ENCODE measurements at regions not wholly inside any gene's neighbourhood (a gene's known extent, or its start where the extent isn't known, plus 50 kb on each side); places are given as distances from the start of the nearest gene placed in this dataset.

DNA sequence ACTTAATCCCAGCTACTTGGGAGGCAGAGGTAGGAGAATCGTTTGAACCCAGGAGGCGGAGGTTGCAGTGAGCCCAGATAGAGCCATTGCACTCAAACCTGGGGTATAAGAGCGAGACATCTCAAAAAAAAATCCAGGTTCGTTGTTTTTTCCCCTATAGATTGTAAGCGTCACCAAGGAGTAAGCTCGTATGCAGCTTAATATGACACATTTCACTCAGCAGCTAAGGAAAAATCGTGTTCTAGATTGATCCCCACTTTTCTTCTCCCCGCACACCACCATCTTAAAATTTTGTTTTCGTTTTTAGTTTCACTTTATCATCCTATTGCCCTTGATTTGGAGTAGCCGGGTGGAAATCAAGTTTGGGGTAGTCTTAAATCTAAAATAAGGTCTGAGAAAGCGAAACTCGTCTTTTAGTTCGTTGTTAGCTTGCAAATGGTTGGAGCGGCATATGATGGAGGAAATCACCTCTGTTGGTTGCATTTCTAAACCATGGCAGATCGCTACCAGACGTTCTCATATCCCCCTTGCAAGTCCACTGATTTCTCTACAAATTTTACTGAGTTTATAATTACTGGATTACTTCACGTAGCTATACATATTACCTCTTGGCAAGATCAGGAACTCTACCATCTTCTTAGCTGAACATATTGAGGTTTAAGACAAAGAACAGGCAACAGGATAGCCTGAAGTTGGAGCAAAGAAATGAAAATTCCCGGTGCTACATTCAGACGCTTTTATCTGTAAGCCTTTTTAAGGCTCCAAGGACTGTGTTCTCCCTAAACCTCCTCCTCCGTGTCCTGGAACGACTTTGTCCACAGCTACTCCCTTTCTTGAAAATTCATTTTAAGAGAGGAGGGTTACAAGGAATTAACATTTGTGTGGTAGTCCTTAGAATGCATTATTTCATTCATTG, 91.1 kb upstream of the BTN3A2 start:
- H3K4me1 ChIP-seq (ENCODE audit: insufficient read depth, low read length, poor library complexity, severe bottlenecking) = peaks cover 14% of the 10 kb centered on the region
- POLR2A ChIA-PET (ENCODE audit: low non-redundant PET) = interaction anchor here (2.5 to 2.9 kb wide), 2 partner anchors 11 to 23 kb away, joined by 19 to 20 read pairs; a partner anchor contains a TSS
- DNase-seq (ENCODE audit: low spot score) = peak; percentile 58
- TF ChIP-seq, protein P1, sequence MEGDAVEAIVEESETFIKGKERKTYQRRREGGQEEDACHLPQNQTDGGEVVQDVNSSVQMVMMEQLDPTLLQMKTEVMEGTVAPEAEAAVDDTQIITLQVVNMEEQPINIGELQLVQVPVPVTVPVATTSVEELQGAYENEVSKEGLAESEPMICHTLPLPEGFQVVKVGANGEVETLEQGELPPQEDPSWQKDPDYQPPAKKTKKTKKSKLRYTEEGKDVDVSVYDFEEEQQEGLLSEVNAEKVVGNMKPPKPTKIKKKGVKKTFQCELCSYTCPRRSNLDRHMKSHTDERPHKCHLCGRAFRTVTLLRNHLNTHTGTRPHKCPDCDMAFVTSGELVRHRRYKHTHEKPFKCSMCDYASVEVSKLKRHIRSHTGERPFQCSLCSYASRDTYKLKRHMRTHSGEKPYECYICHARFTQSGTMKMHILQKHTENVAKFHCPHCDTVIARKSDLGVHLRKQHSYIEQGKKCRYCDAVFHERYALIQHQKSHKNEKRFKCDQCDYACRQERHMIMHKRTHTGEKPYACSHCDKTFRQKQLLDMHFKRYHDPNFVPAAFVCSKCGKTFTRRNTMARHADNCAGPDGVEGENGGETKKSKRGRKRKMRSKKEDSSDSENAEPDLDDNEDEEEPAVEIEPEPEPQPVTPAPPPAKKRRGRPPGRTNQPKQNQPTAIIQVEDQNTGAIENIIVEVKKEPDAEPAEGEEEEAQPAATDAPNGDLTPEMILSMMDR (conservative IDR thresholded peaks at IDR 0.05; ENCODE audit: low read depth, low read length) = no peak
- TF ChIP-seq EZH2 (IDR thresholded peaks at IDR 0.05; ENCODE audit: borderline replicate concordance, low read depth, low read length, poor library complexity, severe bottlenecking) = no peak
- peak overlapping the region; percentile 94 for H3K27ac ChIP-seq (ENCODE audit: low read depth, low read length, poor library complexity, severe bottlenecking)
- intact Hi-C loops (cut with micrococcal nuclease; ENCODE audit: unreplicated experiment) = loop anchor here (5.0 kb wide), 3 partner anchors 57 to 873 kb away; a partner anchor contains a TSS
- CTCF ChIA-PET = no interaction called here
- H3K4me3 ChIP-seq (ENCODE audit: low read depth, low read length, poor library complexity, severe bottlenecking) = peak overlapping the region; percentile 66
- no peaks in the 10 kb centered on the region for H3K36me3 ChIP-seq (ENCODE audit: insufficient read depth, low read length, poor library complexity, severe bottlenecking)
- no peaks in the 10 kb centered on the region for H3K9me3 ChIP-seq (ENCODE audit: low read depth, low read length, poor library complexity, severe bottlenecking)
- BruUV-seq (replicated peaks) = no TSS peak
- no peaks in the 10 kb centered on the region for H3K27me3 ChIP-seq (replicated peaks; ENCODE audit: insufficient read depth, low read depth, low read length, poor library complexity)

DNA sequence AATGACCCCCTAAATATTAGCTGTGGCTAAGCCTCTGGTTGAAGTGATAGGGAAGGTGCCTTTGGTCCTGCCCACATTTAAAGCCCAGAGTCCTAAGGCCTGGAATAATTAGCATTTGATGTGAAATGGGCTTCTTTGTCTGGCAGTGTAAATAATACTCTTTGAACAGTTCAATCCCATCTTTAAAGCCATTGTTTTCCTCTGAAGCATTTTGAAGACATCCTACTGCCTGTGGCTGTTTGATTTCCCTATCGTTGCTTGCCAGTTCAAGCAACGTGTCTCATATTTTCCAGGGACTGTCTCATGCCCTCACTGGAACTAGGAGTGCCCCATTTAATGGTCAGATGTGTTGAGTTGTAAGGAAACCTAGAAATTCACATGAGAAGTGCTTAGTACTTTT, 89.3 kb upstream of the BTN3A2 start:
- intact Hi-C loops (cut with micrococcal nuclease; ENCODE audit: unreplicated experiment) = no loop called here
- Histone ChIP-seq H3K4me3 (ENCODE audit: low read depth, low read length, poor library complexity, severe bottlenecking) (no peak overlapping the region), H3K27me3 (replicated peaks; ENCODE audit: insufficient read depth, low read depth, low read length, poor library complexity) (no peaks in the 10 kb centered on the region), H3K4me1 (ENCODE audit: insufficient read depth, low read length, poor library complexity, severe bottlenecking) (peaks cover 9% of the 10 kb centered on the region), H3K27ac (ENCODE audit: low read depth, low read length, poor library complexity, severe bottlenecking) (peak overlapping the region; percentile 61), H3K9me3 (ENCODE audit: low read depth, low read length, poor library complexity, severe bottlenecking) (no peaks in the 10 kb centered on the region), H3K36me3 (ENCODE audit: insufficient read depth, low read length, poor library complexity, severe bottlenecking) (no peaks in the 10 kb centered on the region)
- TF ChIP-seq, protein P1 (conservative IDR thresholded peaks at IDR 0.05; ENCODE audit: low read depth, low read length) = no peak
- no peak for TF ChIP-seq EZH2 (IDR thresholded peaks at IDR 0.05; ENCODE audit: borderline replicate concordance, low read depth, low read length, poor library complexity, severe bottlenecking)
- BruUV-seq (replicated peaks) = no TSS peak
- ChIA-PET POLR2A (ENCODE audit: low non-redundant PET) (no interaction called here), CTCF (no interaction called here)
- DNase-seq (ENCODE audit: low spot score) = no peak

DNA sequence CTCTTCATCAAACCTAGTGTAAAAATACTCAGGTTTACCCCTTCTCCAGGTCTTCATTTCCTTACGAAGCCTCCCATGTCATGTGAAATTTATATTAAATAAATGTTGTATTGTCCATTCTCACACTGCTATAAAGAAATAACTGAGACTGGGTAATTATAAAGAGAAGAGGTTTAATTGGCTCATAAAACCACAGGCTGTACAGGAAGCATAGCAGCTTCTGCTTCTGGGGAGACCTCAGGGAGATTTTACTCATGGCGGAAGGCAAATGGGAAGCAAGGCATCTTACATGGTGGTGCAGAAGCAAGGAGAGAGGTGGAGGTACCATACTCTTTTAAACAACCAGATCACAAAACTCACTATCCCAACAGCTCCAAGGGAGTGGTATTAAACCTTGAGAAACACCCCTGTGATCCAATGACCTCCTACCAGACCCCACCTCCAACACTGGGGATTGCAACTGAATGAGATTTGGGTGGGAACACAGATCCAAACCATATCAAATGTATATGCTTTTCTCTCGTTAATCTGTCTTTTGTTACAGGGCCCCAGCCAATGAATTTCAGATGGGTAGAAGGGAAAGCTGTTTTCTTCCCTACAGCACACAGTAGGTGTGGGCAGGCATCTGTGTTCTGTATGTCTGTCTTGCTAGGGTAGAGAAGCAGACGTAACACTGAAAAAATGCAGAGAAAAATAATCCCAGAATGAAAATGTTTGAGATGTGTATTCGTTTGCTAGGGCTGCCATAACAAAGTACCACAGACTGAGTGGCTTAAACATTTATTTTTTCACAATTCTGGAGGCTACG, 88.0 kb upstream of the BTN3A2 start:
- H3K4me1 ChIP-seq (ENCODE audit: insufficient read depth, low read length, poor library complexity, severe bottlenecking) = peaks cover 9% of the 10 kb centered on the region

More for the DNA sequence above, 88.0 kb upstream of the BTN3A2 start:
- intact Hi-C loops (cut with micrococcal nuclease; ENCODE audit: unreplicated experiment) = no loop called here
- H3K36me3 ChIP-seq (ENCODE audit: insufficient read depth, low read length, poor library complexity, severe bottlenecking) = no peaks in the 10 kb centered on the region
- no peak overlapping the region for H3K4me3 ChIP-seq (ENCODE audit: low read depth, low read length, poor library complexity, severe bottlenecking)
- H3K27ac ChIP-seq (ENCODE audit: low read depth, low read length, poor library complexity, severe bottlenecking) = peak overlapping the region; percentile 25
- no peak for DNase-seq (ENCODE audit: low spot score)
- ChIA-PET CTCF (no interaction called here), POLR2A (ENCODE audit: low non-redundant PET) (no interaction called here)
- no peaks in the 10 kb centered on the region for H3K27me3 ChIP-seq (replicated peaks; ENCODE audit: insufficient read depth, low read depth, low read length, poor library complexity)
- H3K9me3 ChIP-seq (ENCODE audit: low read depth, low read length, poor library complexity, severe bottlenecking) = no peaks in the 10 kb centered on the region
- TF ChIP-seq EZH2 (IDR thresholded peaks at IDR 0.05; ENCODE audit: borderline replicate concordance, low read depth, low read length, poor library complexity, severe bottlenecking) = no peak
- TF ChIP-seq, protein P1 (conservative IDR thresholded peaks at IDR 0.05; ENCODE audit: low read depth, low read length) = no peak
- BruUV-seq (replicated peaks) = no TSS peak

All from A673 (cell line).